ENCODE measurements at regions not wholly inside any gene's neighbourhood (a gene's known extent, or its start where the extent isn't known, plus 50 kb on each side); places are given as distances from the start of the nearest gene placed in this dataset.

DNA sequence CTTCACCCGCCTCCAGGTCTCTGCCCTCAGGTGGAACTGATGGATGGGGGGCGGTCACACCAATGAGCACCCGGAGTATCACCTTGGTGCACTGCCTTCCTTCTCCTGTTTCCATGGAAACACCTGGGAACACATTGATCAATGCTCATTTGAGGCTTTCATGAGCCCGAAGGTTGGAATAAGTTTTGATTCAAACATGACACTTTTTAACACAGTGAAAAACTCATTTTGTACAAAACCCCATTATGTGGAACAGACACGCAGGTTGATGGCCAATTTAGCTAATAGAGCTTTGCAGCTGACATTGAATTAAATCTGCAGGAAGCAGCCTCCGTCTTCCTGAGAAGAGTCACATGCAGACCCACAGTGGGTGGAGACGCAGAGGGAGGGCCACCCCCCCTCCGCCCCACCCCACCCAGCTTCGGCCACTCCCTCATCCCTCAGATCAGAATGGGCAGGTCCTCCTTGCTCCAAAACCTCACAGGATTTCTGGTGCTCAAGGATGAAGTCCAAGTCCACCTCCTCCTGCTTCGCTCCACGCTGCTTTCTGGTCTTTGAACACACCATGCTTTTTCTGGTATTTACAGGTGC is 96.0 kb upstream of the MYCN start:
- intact Hi-C loops (cut with DNase I; ENCODE audit: low total_unique reads): no loop called here
- Histone ChIP-seq H3K27ac (no peak overlapping the region), H3K4me1 (peaks cover 0 to 8% (median 0%) of the 10 kb centered on the region in 6 donors), H3K4me3 (no peak overlapping the region), H3K9me3 (peaks cover 0 to 10% (median 0%) of the 10 kb centered on the region in 8 donors), H3K36me3 (no peaks in the 10 kb centered on the region), H3K27me3 (replicated peaks in 1 of 7) (no peaks in the 10 kb centered on the region)
- no peak for DNase-seq
- TF ChIP-seq POLR2AphosphoS5 (IDR thresholded peaks at IDR 0.05) (no peak), POLR2A (IDR thresholded peaks at IDR 0.05) (no peak)
- TF ChIP-seq, protein P1, sequence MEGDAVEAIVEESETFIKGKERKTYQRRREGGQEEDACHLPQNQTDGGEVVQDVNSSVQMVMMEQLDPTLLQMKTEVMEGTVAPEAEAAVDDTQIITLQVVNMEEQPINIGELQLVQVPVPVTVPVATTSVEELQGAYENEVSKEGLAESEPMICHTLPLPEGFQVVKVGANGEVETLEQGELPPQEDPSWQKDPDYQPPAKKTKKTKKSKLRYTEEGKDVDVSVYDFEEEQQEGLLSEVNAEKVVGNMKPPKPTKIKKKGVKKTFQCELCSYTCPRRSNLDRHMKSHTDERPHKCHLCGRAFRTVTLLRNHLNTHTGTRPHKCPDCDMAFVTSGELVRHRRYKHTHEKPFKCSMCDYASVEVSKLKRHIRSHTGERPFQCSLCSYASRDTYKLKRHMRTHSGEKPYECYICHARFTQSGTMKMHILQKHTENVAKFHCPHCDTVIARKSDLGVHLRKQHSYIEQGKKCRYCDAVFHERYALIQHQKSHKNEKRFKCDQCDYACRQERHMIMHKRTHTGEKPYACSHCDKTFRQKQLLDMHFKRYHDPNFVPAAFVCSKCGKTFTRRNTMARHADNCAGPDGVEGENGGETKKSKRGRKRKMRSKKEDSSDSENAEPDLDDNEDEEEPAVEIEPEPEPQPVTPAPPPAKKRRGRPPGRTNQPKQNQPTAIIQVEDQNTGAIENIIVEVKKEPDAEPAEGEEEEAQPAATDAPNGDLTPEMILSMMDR (IDR thresholded peaks at IDR 0.05 in 8 of 11, conservative IDR thresholded peaks at IDR 0.05 in 3 of 11): no peak
- 43 to 51% (median 46%) methylated on average over 10 to 11 of the region's 11 CpGs for WGBS, 5 donors

DNA sequence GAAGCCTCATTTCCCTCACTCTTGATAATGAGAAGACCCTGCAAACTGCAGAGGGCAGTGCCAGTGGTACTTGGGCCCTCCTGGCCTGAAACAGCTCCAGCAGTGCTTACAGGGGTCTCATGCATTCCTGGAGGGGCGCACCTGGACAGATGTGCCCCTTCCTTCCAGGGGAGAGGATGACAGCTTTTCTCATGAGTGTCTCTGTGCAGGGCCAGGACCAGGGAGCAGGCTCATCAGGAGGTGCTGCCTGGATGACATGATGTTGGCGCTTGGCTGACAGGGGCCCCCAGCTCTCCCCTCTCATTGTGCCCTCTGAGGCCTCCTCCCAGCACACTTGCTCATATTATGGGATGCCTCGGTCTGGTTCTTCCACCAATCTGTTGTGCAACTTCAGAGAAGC is 95.1 kb upstream of the MYCN start:
- Histone ChIP-seq H3K36me3 (no peaks in the 10 kb centered on the region), H3K9me3 (peaks cover 0 to 17% (median 0%) of the 10 kb centered on the region in 8 donors), H3K27me3 (replicated peaks in 1 of 7) (no peaks in the 10 kb centered on the region), H3K4me1 (peaks cover 0 to 8% (median 0%) of the 10 kb centered on the region in 6 donors), H3K4me3 (no peak overlapping the region), H3K27ac (no peak overlapping the region)
- DNase-seq: no peak
- intact Hi-C loops (cut with DNase I; ENCODE audit: low total_unique reads): no loop called here
- 78 to 92% (median 84%) methylated on average over 2 to 3 of the region's 3 CpGs for WGBS, 5 donors
- no peak for TF ChIP-seq POLR2A (IDR thresholded peaks at IDR 0.05)
- TF ChIP-seq POLR2AphosphoS5 (IDR thresholded peaks at IDR 0.05): no peak
- TF ChIP-seq, protein P1 (IDR thresholded peaks at IDR 0.05 in 8 of 11, conservative IDR thresholded peaks at IDR 0.05 in 3 of 11): no peak

DNA sequence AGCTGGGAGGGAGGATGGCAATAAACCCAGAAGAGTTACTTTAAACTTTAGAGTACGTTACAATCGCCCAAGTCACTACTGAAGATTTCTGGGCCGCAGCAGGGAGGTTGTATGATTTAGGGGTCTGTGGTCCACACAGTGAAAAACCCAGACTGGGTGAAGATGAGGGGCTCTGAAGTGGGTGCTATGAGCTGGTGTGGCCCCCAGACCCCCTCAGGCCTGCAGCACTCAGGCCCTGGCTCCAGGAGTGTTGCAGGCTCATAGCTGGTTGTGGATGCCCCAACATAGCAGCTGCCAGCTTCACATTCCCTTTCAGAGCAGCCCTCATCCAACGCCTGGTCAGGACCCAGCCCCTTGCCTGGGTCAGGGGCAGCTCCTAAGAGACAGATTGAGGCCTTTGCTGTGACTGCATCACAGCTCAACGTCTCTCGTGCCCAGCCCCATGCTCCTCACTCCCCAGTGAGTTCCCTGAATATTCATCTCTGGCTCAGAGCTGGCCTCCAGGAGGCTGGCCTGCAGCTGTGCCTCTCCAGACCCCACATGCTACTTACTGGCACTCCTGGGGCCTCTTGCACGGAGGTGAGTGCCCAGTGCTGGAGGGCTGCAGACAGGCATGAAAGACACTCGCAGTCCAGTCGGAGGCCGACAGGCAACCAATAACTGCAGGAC is 94.5 kb upstream of the MYCN start:
- Histone ChIP-seq H3K36me3 (no peaks in the 10 kb centered on the region), H3K4me3 (no peak overlapping the region), H3K27me3 (replicated peaks in 1 of 7) (no peaks in the 10 kb centered on the region), H3K4me1 (peaks cover 0 to 8% (median 0%) of the 10 kb centered on the region in 6 donors), H3K9me3 (peaks cover 0 to 17% (median 0%) of the 10 kb centered on the region in 8 donors), H3K27ac (no peak overlapping the region)
- intact Hi-C loops (cut with DNase I; ENCODE audit: low total_unique reads): no loop called here
- 83 to 93% (median 90%) methylated on average over 10 of the region's 10 CpGs for WGBS, 5 donors
- DNase-seq: no peak
- TF ChIP-seq, protein P1 (IDR thresholded peaks at IDR 0.05 in 8 of 11, conservative IDR thresholded peaks at IDR 0.05 in 3 of 11): no peak
- TF ChIP-seq POLR2AphosphoS5 (IDR thresholded peaks at IDR 0.05): no peak

DNA sequence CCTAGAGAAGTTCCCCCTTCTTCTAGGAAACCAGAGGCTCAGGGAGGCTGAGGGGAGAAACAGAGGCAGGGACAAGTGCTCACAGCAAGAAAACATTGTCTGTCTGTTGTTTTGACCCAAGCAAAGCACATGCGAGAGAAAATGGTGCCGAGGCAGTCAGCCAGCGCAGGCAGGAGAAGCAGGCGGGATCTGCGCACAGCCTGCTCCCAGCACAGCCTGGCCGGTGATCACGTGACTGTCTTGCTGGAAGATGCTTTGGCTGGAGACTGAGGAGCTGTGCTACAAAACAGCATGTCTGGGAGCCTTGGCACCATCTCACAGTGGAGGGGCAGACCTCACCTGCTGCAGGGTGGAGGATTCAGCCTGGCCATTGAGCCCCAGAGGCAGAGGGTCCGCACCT is 93.7 kb upstream of the MYCN start:
- WGBS, 5 donors: 88 to 97% (median 95%) methylated on average over 7 to 8 of the region's 8 CpGs
- TF ChIP-seq, protein P1 (IDR thresholded peaks at IDR 0.05 in 8 of 11, conservative IDR thresholded peaks at IDR 0.05 in 3 of 11): no peak
- TF ChIP-seq POLR2AphosphoS5 (IDR thresholded peaks at IDR 0.05): no peak
- TF ChIP-seq POLR2A (IDR thresholded peaks at IDR 0.05): no peak
- Histone ChIP-seq H3K27ac (no peak overlapping the region), H3K4me3 (no peak overlapping the region), H3K36me3 (no peaks in the 10 kb centered on the region), H3K9me3 (peaks cover 0 to 17% (median 0%) of the 10 kb centered on the region in 8 donors), H3K4me1 (peaks cover 0 to 8% (median 0%) of the 10 kb centered on the region in 6 donors), H3K27me3 (replicated peaks in 1 of 7) (no peaks in the 10 kb centered on the region)
- DNase-seq: no peak
- intact Hi-C loops (cut with DNase I; ENCODE audit: low total_unique reads): no loop called here

Data from spleen (tissue), 11 donors.